GM12874 (cell line): ENCODE measurements at regions not wholly inside any gene's neighbourhood (a gene's known extent, or its start where the extent isn't known, plus 50 kb on each side); places are given as distances from the start of the nearest gene placed in this dataset.

Experiments used
- TF ChIP-seq, protein P1 (sequence below): IDR thresholded peaks from 2 replicates; pipeline ENCODE4 v1.5.1; 2011; ENCODE audit warnings: low read depth, mild to moderate bottlenecking, control low read depth, low read length, moderate library complexity; ENCODE audit not compliant: insufficient read depth

GRCh38 chr4:44120646-44121045, 328.0 kb downstream of the KCTD8 start:
- TF ChIP-seq, protein P1, sequence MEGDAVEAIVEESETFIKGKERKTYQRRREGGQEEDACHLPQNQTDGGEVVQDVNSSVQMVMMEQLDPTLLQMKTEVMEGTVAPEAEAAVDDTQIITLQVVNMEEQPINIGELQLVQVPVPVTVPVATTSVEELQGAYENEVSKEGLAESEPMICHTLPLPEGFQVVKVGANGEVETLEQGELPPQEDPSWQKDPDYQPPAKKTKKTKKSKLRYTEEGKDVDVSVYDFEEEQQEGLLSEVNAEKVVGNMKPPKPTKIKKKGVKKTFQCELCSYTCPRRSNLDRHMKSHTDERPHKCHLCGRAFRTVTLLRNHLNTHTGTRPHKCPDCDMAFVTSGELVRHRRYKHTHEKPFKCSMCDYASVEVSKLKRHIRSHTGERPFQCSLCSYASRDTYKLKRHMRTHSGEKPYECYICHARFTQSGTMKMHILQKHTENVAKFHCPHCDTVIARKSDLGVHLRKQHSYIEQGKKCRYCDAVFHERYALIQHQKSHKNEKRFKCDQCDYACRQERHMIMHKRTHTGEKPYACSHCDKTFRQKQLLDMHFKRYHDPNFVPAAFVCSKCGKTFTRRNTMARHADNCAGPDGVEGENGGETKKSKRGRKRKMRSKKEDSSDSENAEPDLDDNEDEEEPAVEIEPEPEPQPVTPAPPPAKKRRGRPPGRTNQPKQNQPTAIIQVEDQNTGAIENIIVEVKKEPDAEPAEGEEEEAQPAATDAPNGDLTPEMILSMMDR, result no peak

DNA sequence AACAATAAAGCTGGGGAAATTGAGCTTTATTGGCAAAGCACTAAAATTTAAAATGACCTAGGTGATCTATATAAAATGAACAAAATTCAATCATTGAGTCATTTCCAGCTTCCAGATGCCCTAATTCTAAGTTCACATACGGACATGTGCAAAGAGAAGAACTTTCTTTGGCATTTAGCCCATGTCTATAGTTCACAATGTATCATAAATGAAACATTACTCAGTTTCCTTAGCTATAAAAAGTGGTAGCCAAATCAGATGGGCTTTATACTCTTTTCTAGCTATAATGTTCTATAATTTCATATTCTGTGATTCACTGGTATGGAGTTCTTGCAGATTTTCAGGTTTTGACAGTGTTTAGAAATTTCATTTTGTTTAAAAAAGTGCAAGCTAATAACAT, 327.4 kb downstream of the KCTD8 start:
- TF ChIP-seq, protein P1, result no peak
